DOHH2 (cell line): ENCODE measurements at regions not wholly inside any gene's neighbourhood (a gene's known extent, or its start where the extent isn't known, plus 50 kb on each side); places are given as distances from the start of the nearest gene placed in this dataset.

Source experiments
- EZH2phosphoT487 ChIP-seq: fragments of 200-600 bp; sonication (generic); IDR thresholded peaks from 2 replicates; pipeline ENCODE4 v1.6.1; 2017; ENCODE audit warnings: borderline replicate concordance, mild to moderate bottlenecking, antibody characterized with exemption, low read length, moderate library complexity, mixed read lengths
- TF ChIP-seq, protein P1 (sequence below): fragments of 200-600 bp; sonication (generic); IDR thresholded peaks from one replicate; pipeline ENCODE4 v1.5.1; 2014; ENCODE audit warnings: antibody characterized with exemption, mild to moderate bottlenecking, low read depth, low read length; ENCODE audit not compliant: poor library complexity, severe bottlenecking

- TF ChIP-seq, protein P1, sequence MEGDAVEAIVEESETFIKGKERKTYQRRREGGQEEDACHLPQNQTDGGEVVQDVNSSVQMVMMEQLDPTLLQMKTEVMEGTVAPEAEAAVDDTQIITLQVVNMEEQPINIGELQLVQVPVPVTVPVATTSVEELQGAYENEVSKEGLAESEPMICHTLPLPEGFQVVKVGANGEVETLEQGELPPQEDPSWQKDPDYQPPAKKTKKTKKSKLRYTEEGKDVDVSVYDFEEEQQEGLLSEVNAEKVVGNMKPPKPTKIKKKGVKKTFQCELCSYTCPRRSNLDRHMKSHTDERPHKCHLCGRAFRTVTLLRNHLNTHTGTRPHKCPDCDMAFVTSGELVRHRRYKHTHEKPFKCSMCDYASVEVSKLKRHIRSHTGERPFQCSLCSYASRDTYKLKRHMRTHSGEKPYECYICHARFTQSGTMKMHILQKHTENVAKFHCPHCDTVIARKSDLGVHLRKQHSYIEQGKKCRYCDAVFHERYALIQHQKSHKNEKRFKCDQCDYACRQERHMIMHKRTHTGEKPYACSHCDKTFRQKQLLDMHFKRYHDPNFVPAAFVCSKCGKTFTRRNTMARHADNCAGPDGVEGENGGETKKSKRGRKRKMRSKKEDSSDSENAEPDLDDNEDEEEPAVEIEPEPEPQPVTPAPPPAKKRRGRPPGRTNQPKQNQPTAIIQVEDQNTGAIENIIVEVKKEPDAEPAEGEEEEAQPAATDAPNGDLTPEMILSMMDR: no peak
- no peak for TF ChIP-seq EZH2phosphoT487
Observed at GRCh38 chr13:100942742-100943141, 268.1 kb upstream of the TMTC4 start.
